C4-2B (cell line): ENCODE measurements at regions not wholly inside any gene's neighbourhood (a gene's known extent, or its start where the extent isn't known, plus 50 kb on each side); places are given as distances from the start of the nearest gene placed in this dataset.

Experiments used
- ZFX ChIP-seq: fragments of 450-650 bp; IDR thresholded peaks from 2 replicates; pipeline ENCODE4 v1.6.1; 2017
- TF ChIP-seq, protein P1 (sequence below): fragments of 450-650 bp; conservative IDR thresholded peaks from 2 replicates; pipeline ENCODE4 v1.5.1; 2017; ENCODE audit warnings: mild to moderate bottlenecking

DNA sequence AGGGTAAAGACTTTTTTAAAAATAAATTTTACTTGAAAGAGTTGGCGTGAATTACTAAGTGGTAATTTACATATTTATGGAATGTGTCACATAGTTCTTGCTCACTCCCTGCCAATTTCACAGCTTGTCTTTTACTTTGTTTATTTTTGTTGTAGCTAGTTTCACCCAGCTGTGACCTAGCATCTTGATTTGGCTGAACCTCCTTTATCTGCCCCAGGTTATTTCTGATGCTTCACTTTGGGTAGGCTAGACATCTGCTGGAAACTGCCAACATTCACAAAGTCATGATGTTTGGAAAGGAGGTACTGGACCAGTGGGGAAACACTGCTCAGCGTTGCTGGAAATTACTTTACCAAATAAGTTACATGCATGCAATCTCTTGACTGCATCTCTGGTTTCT, 1676.0 kb upstream of the RAG2 start:
- TF ChIP-seq, protein P1, sequence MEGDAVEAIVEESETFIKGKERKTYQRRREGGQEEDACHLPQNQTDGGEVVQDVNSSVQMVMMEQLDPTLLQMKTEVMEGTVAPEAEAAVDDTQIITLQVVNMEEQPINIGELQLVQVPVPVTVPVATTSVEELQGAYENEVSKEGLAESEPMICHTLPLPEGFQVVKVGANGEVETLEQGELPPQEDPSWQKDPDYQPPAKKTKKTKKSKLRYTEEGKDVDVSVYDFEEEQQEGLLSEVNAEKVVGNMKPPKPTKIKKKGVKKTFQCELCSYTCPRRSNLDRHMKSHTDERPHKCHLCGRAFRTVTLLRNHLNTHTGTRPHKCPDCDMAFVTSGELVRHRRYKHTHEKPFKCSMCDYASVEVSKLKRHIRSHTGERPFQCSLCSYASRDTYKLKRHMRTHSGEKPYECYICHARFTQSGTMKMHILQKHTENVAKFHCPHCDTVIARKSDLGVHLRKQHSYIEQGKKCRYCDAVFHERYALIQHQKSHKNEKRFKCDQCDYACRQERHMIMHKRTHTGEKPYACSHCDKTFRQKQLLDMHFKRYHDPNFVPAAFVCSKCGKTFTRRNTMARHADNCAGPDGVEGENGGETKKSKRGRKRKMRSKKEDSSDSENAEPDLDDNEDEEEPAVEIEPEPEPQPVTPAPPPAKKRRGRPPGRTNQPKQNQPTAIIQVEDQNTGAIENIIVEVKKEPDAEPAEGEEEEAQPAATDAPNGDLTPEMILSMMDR = no peak
- no peak for TF ChIP-seq ZFX
